ENCODE measurements at regions not wholly inside any gene's neighbourhood (a gene's known extent, or its start where the extent isn't known, plus 50 kb on each side); places are given as distances from the start of the nearest gene placed in this dataset.

DNA sequence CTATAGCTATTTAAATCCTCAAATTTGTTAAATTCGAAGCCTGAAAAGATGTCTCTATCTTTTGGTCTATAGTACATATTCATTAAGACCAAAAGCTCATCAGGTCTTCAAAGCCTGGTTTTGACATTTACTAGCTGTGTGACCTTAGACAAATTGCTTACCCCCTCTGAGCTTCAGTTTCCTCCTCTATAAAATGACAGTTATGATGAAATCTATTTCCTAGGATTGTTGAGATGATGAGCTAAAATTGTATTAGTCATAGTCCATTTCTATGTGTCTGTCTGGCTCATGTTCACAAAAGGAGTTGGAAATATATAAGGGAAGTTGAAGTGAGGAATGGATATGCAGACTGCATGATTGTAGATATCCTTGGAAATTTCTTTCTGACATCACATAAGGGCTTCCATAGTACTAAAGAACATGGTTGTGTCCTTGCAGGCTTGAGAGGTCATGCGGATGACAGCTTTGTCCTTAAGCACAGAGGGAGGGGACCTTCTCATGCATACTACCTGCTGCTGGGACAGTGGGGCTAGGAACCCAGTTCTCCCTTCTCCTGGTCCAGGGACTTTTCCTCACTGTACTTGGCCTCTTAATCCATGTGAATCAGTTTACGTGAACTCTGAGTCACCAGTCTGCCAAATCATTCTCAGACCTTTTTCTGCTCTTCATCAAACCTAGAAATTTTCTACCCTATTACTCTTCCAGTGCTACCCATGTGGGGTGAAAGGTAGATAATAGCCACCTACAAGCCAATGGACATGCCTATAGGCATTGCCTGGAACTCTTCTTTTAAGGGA lies 487.5 kb upstream of the SALL1 start:
- Mint-ChIP-seq H3K4me3 (ENCODE audit: unreplicated experiment) (no peak overlapping the region), H3K9me3 (ENCODE audit: low read depth) (peaks cover 8% of the 10 kb centered on the region), H3K4me1 (ENCODE audit: low read depth) (no peaks in the 10 kb centered on the region), H3K27me3 (ENCODE audit: low read depth) (peaks cover 10% of the 10 kb centered on the region), H3K27ac (ENCODE audit: unreplicated experiment) (no peak overlapping the region), H3K36me3 (ENCODE audit: low read depth) (no peaks in the 10 kb centered on the region)
- DNase-seq (ENCODE audit: low spot score) = no peak
- no peak for TF ChIP-seq CTCF (IDR thresholded peaks at IDR 0.05)

DNA sequence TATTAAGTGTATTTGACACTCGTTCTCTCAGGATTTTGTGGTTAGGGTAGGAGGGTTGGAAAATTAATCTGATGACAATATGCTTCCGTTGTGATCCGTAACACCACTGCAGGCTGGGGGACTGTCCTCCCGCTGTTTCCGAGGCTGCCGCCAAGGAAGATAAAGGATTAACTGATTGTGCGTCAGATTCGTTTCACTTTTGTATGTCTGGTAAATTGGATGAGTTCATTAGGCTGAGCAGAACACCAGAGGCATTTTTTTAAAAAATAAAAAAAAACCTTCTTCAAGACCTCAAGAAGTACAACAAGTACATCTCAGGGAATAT lies 486.7 kb upstream of the SALL1 start:
- peaks cover 8% of the 10 kb centered on the region for H3K9me3 Mint-ChIP-seq (ENCODE audit: low read depth)
- no peak overlapping the region for H3K27ac Mint-ChIP-seq (ENCODE audit: unreplicated experiment)
- no peak for TF ChIP-seq CTCF (IDR thresholded peaks at IDR 0.05)
- no peaks in the 10 kb centered on the region for H3K36me3 Mint-ChIP-seq (ENCODE audit: low read depth)
- DNase-seq (ENCODE audit: low spot score) = no peak
- no peak overlapping the region for H3K4me3 Mint-ChIP-seq (ENCODE audit: unreplicated experiment)
- no peaks in the 10 kb centered on the region for H3K4me1 Mint-ChIP-seq (ENCODE audit: low read depth)
- peaks cover 10% of the 10 kb centered on the region for H3K27me3 Mint-ChIP-seq (ENCODE audit: low read depth)

DNA sequence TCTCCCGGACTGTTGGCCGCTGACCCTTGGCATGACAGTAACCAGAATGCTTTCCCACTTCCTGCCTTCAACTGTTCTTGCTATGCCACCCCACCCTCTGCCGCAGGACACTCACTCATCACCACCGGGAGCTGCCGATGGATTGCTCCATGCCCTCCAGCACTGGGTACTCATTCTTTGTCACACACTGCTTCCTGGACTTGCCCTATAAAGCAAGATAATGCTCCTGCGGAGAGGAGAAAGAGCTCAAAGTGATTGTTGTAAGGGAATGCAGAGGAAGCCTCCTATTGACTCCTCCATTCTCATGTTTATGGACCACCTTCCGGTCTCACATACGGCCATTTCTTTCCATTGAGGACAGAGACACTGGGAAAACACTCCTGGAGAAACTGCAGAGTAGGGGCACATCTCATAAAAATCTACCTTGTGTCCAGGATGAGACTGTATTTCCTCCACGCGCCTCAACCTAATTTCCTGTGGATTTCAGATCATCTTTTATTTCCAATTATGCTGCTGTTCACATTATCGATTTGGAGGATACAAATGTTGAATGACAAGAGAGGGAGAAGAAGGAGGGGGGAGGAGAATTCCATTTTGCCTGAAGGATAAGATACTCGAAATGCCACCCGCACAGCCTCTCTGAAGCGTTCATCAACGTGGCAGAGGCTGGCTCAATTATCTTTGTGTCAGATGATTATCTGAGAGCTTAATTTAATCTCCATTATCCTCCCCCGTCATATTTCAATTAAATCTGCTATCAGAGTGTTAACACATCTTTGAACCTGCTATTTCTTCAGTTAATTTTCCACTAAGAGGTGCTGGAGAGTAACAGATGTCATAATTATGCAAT lies 486.1 kb upstream of the SALL1 start:
- H3K27ac Mint-ChIP-seq (ENCODE audit: unreplicated experiment) = no peak overlapping the region
- H3K27me3 Mint-ChIP-seq (ENCODE audit: low read depth) = peaks cover 10% of the 10 kb centered on the region
- no peak for DNase-seq (ENCODE audit: low spot score)
- no peak for TF ChIP-seq CTCF (IDR thresholded peaks at IDR 0.05)
- H3K9me3 Mint-ChIP-seq (ENCODE audit: low read depth) = peaks cover 8% of the 10 kb centered on the region
- no peaks in the 10 kb centered on the region for H3K4me1 Mint-ChIP-seq (ENCODE audit: low read depth)
- H3K4me3 Mint-ChIP-seq (ENCODE audit: unreplicated experiment) = no peak overlapping the region
- H3K36me3 Mint-ChIP-seq (ENCODE audit: low read depth) = no peaks in the 10 kb centered on the region

DNA sequence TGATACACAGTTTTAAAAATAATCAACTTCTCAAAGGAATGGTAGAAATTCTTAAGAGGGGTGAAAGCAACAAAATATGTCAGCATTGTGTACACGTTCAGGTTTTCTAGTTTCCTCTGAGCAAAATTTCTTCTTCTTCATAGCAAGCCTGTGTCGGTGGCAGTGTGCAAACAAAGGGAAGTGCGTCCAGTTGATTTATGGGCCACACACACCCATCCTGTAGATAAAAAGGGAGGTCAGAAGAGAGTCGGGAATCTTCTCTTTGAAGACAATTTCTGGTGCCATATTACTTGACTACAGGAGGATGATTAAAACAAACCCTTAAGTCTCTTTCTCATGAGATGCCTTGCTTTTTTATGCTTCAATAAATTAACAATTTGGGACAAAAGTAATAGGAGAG lies 484.1 kb upstream of the SALL1 start:
- H3K4me3 Mint-ChIP-seq (ENCODE audit: unreplicated experiment) = no peak overlapping the region
- H3K27me3 Mint-ChIP-seq (ENCODE audit: low read depth) = peaks cover 10% of the 10 kb centered on the region
- no peak for TF ChIP-seq CTCF (IDR thresholded peaks at IDR 0.05)
- H3K4me1 Mint-ChIP-seq (ENCODE audit: low read depth) = no peaks in the 10 kb centered on the region
- no peaks in the 10 kb centered on the region for H3K36me3 Mint-ChIP-seq (ENCODE audit: low read depth)
- H3K9me3 Mint-ChIP-seq (ENCODE audit: low read depth) = peaks cover 17% of the 10 kb centered on the region
- no peak overlapping the region for H3K27ac Mint-ChIP-seq (ENCODE audit: unreplicated experiment)
- DNase-seq (ENCODE audit: low spot score) = no peak

- peaks cover 19% of the 10 kb centered on the region for H3K9me3 Mint-ChIP-seq (ENCODE audit: low read depth)
- H3K4me3 Mint-ChIP-seq (ENCODE audit: unreplicated experiment) = no peak overlapping the region
- H3K36me3 Mint-ChIP-seq (ENCODE audit: low read depth) = no peaks in the 10 kb centered on the region
- H3K27ac Mint-ChIP-seq (ENCODE audit: unreplicated experiment) = no peak overlapping the region
- TF ChIP-seq CTCF (IDR thresholded peaks at IDR 0.05) = no peak
- H3K4me1 Mint-ChIP-seq (ENCODE audit: low read depth) = no peaks in the 10 kb centered on the region
- no peaks in the 10 kb centered on the region for H3K27me3 Mint-ChIP-seq (ENCODE audit: low read depth)
- DNase-seq (ENCODE audit: low spot score) = no peak
Measured at GRCh38 chr16:51630076-51630475, 479.0 kb upstream of the SALL1 start.

Measured in chondrocyte (in vitro differentiated cells).